ENCODE measurements at regions not wholly inside any gene's neighbourhood (a gene's known extent, or its start where the extent isn't known, plus 50 kb on each side); places are given as distances from the start of the nearest gene placed in this dataset.

DNA sequence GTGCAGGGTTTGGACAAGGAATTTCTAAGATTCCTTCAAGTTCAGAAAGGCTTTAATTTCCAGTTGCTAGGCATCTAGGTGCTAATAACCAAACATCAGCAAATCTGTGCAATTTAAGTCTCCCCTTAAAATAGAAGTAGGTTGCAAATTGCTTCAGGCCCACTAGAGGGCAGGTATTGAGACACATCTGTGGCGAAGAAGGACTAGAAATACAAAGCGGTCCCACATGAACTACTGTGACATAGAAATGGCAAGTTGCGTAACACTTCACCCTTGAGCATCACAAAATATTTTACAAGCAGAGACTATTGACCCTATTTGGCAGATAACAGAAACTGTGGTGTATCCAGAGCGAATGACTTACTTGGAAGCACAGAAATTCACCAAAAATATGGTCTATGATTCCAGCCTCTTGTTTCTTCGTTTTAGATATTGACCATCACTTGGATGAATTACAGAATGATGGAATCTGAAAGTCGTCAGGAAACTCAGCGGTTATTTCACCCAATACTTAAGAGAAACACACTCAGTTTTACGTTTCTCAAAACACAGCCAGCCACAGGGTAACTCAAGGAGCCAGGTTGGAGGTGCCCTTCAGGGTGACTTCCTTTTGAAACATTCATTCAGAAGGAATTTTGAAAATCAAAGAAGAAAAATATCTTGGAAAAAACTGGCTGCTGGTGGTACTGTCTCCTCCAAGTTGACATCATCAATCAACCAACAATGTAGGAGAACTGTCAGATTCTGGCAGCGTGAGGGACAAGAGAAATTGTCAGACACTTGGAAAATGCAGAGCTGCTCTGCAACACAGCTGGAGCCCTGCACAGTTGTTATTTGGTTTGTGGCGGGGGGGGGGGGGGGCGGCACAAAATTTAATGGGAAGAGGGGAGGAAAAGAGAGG, 256.3 kb upstream of the MINDY3 start:
- TF ChIP-seq TARDBP (IDR thresholded peaks at IDR 0.05): no peak
- TF ChIP-seq NFRKB (IDR thresholded peaks at IDR 0.05): no peak
- TF ChIP-seq FOXK2 (IDR thresholded peaks at IDR 0.05): no peak
- TF ChIP-seq SP1 (IDR thresholded peaks at IDR 0.05): no peak
- TF ChIP-seq SUZ12 (IDR thresholded peaks at IDR 0.05): no peak
- TF ChIP-seq CTBP1 (IDR thresholded peaks at IDR 0.05; ENCODE audit: borderline replicate concordance): no peak
- TF ChIP-seq L3MBTL2 (conservative IDR thresholded peaks at IDR 0.05): no peak
- TF ChIP-seq BHLHE40 (IDR thresholded peaks at IDR 0.05; ENCODE audit: borderline replicate concordance): no peak
- no peak for TF ChIP-seq FOXM1 (IDR thresholded peaks at IDR 0.05; ENCODE audit: borderline replicate concordance)
- TF ChIP-seq, protein P1, sequence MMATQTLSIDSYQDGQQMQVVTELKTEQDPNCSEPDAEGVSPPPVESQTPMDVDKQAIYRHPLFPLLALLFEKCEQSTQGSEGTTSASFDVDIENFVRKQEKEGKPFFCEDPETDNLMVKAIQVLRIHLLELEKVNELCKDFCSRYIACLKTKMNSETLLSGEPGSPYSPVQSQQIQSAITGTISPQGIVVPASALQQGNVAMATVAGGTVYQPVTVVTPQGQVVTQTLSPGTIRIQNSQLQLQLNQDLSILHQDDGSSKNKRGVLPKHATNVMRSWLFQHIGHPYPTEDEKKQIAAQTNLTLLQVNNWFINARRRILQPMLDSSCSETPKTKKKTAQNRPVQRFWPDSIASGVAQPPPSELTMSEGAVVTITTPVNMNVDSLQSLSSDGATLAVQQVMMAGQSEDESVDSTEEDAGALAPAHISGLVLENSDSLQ (IDR thresholded peaks at IDR 0.05): no peak
- no peak for TF ChIP-seq ZNF384 (IDR thresholded peaks at IDR 0.05)
- ChIA-PET CTCF (interaction anchor here (0.5 to 0.9 kb wide), 5 partner anchors 9 to 575 kb away, joined by 3 to 4 read pairs (median 3); no protein-coding TSS in a partner anchor), POLR2A (no interaction called here)
- DNase-seq (ENCODE audit: extremely low spot score): peak; percentile 57

DNA sequence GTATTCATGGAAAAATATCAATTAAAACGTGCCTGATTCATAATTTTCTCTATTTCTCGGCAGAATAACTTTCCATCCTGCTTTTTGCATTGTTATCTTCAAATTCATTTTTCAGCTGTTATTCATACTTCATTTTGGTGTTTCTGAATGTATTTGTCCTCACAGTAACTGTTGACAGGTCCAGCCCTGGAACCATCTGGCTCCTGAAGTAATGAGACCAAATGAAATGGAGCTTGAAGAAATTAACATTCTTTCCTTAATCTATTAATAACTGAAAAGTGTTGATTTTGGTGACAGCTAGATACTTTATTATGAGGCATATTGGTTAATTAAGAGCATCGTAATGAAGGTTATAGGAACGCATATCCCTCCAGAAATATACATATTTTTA, 257.0 kb upstream of the MINDY3 start:
- TF ChIP-seq TARDBP (IDR thresholded peaks at IDR 0.05) (no peak), L3MBTL2 (conservative IDR thresholded peaks at IDR 0.05) (no peak), BHLHE40 (IDR thresholded peaks at IDR 0.05; ENCODE audit: borderline replicate concordance) (no peak), ELF4 (IDR thresholded peaks at IDR 0.05) (no peak), SUZ12 (IDR thresholded peaks at IDR 0.05) (no peak), ARNT (IDR thresholded peaks at IDR 0.05) (no peak), CTBP1 (IDR thresholded peaks at IDR 0.05; ENCODE audit: borderline replicate concordance) (no peak), FOXA1 (IDR thresholded peaks at IDR 0.05) (no peak), ZNF384 (IDR thresholded peaks at IDR 0.05) (no peak), FOXM1 (IDR thresholded peaks at IDR 0.05; ENCODE audit: borderline replicate concordance) (no peak), LEF1 (IDR thresholded peaks at IDR 0.05; ENCODE audit: borderline replicate concordance) (no peak)
- TF ChIP-seq, protein P1 (IDR thresholded peaks at IDR 0.05): no peak
- CTCF ChIA-PET: interaction anchor here (0.5 to 0.9 kb wide), 4 partner anchors 9 to 574 kb away, joined by 3 to 4 read pairs (median 3); no protein-coding TSS in a partner anchor
- POLR2A ChIA-PET: no interaction called here
- DNase-seq (ENCODE audit: extremely low spot score): no peak

DNA sequence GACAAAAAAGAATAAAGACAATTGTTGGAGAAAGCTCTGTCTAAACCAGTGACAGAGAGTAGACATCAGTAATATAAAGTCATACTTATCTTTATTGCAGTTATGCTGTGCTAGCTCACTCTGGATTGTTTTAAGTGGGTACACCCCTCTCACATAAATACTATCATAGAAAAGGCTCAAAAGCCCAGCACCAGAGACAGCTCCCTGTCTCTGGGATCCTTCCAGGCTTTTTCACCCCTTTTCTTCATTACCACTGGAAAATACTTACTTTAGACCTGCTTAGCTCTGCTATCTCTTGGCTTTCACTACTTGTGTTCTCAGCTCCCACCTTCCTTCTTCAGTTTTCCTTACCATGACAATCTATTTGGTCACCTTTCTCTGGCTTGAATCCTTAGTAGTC, 259.1 kb upstream of the MINDY3 start:
- POLR2A ChIA-PET: no interaction called here

DNA sequence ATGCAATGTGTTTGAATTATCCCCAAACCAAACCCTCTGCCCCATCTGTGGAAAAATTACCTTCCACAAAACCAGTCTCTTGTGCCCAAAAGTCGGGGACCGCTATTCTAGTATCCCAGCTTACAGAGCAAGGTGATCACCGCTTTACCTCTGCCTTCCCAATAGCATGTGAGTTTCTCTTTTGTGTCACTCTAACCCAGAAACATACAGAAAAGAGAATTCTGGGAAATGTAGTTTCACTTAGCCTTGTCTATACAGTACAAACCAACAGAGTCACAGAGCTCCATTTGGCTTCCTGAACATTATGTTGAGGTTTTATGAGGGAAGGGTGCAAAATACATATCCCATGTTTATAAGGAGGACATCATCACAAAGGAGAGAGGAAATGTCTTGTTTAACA, 260.3 kb upstream of the MINDY3 start:
- ChIA-PET POLR2A (no interaction called here), CTCF (interaction anchor here (0.6 kb wide), 2 partner anchors 9 to 10 kb away, joined by 3 read pairs; no protein-coding TSS in a partner anchor)
- TF ChIP-seq, protein P1 (IDR thresholded peaks at IDR 0.05): no peak
- TF ChIP-seq ELF4 (IDR thresholded peaks at IDR 0.05): no peak
- no peak for DNase-seq (ENCODE audit: extremely low spot score)

More for the DNA sequence above, 259.1 kb upstream of the MINDY3 start:
- TF ChIP-seq FOXA1 (IDR thresholded peaks at IDR 0.05) (no peak), TARDBP (IDR thresholded peaks at IDR 0.05) (no peak), CTBP1 (IDR thresholded peaks at IDR 0.05; ENCODE audit: borderline replicate concordance) (no peak), ELF4 (IDR thresholded peaks at IDR 0.05) (no peak), L3MBTL2 (conservative IDR thresholded peaks at IDR 0.05) (no peak), HDGF (IDR thresholded peaks at IDR 0.05; ENCODE audit: borderline replicate concordance) (no peak), LEF1 (IDR thresholded peaks at IDR 0.05; ENCODE audit: borderline replicate concordance) (no peak), SP1 (IDR thresholded peaks at IDR 0.05) (no peak), ARNT (IDR thresholded peaks at IDR 0.05) (no peak), FOXK2 (IDR thresholded peaks at IDR 0.05) (no peak), BHLHE40 (IDR thresholded peaks at IDR 0.05; ENCODE audit: borderline replicate concordance) (no peak)
- TF ChIP-seq, protein P1 (IDR thresholded peaks at IDR 0.05): no peak
- CTCF ChIA-PET: no interaction called here
- no peak for DNase-seq (ENCODE audit: extremely low spot score)

DNA sequence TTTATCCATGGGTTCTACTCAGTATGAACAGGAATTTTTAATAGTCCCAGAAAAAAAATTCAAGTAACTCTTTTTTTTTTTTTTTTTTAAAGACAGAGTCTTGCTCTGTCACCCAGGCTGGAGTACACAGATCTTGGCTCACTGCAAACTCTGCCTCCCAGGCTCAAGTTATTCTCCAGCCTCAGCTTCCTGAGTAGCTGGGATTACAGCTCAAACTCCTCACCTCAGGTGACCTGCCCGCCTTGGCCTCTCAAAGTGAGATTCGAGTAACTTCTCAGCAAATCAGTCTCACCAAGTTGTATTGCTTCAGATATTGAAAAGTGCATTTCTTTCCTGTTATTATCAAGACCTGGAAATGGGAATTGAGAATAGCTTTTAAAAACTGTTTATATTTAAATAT, 281.2 kb upstream of the MINDY3 start:
- CTCF ChIA-PET: no interaction called here
- DNase-seq (ENCODE audit: extremely low spot score): no peak
- TF ChIP-seq SP1 (IDR thresholded peaks at IDR 0.05) (no peak), HDGF (IDR thresholded peaks at IDR 0.05; ENCODE audit: borderline replicate concordance) (no peak), TARDBP (IDR thresholded peaks at IDR 0.05) (no peak), SUZ12 (IDR thresholded peaks at IDR 0.05) (no peak), ELF4 (IDR thresholded peaks at IDR 0.05) (no peak), ARNT (IDR thresholded peaks at IDR 0.05) (no peak), FOXK2 (IDR thresholded peaks at IDR 0.05) (no peak), LEF1 (IDR thresholded peaks at IDR 0.05; ENCODE audit: borderline replicate concordance) (no peak)
- TF ChIP-seq, protein P1 (IDR thresholded peaks at IDR 0.05): no peak
- POLR2A ChIA-PET: no interaction called here

Data from HEK293T (cell line).